ENCODE measurements at regions not wholly inside any gene's neighbourhood (a gene's known extent, or its start where the extent isn't known, plus 50 kb on each side); places are given as distances from the start of the nearest gene placed in this dataset.
"Not testable (repeated sequence)": the region's sequence is repeated elsewhere in the genome, so short reads cannot be mapped to it uniquely, and the experiment has no call there.

GRCh38 chr13:60273971-60274527 lies 110.3 kb upstream of the DIAPH3 start:
- no peak overlapping the region for H3K4me3 Mint-ChIP-seq
- no peak for DNase-seq (ENCODE audit: low read depth, low spot score)
- no peaks in the 10 kb centered on the region for H3K4me1 Mint-ChIP-seq
- H3K27me3 Mint-ChIP-seq (ENCODE audit: low read depth) = peaks cover 4% of the 10 kb centered on the region
- no peak for TF ChIP-seq CTCF (conservative IDR thresholded peaks at IDR 0.05)
- no peak overlapping the region for H3K27ac Mint-ChIP-seq (ENCODE audit: unreplicated experiment)
- H3K36me3 Mint-ChIP-seq (ENCODE audit: low read depth) = no peaks in the 10 kb centered on the region
- H3K9me3 Mint-ChIP-seq = no peaks in the 10 kb centered on the region

GRCh38 chr13:60274655-60275054 lies 110.9 kb upstream of the DIAPH3 start:
- peaks cover 4% of the 10 kb centered on the region for H3K27me3 Mint-ChIP-seq (ENCODE audit: low read depth)
- no peak overlapping the region for H3K27ac Mint-ChIP-seq (ENCODE audit: unreplicated experiment)
- H3K4me3 Mint-ChIP-seq = no peak overlapping the region
- H3K9me3 Mint-ChIP-seq = no peaks in the 10 kb centered on the region
- H3K36me3 Mint-ChIP-seq (ENCODE audit: low read depth) = no peaks in the 10 kb centered on the region
- TF ChIP-seq CTCF (conservative IDR thresholded peaks at IDR 0.05) = no peak
- no peaks in the 10 kb centered on the region for H3K4me1 Mint-ChIP-seq
- no peak for DNase-seq (ENCODE audit: low read depth, low spot score)

GRCh38 chr13:60275208-60275607 lies 111.5 kb upstream of the DIAPH3 start:
- H3K9me3 Mint-ChIP-seq = no peaks in the 10 kb centered on the region
- no peak overlapping the region for H3K27ac Mint-ChIP-seq (ENCODE audit: unreplicated experiment)
- H3K4me3 Mint-ChIP-seq = no peak overlapping the region
- H3K27me3 Mint-ChIP-seq (ENCODE audit: low read depth) = peaks cover 4% of the 10 kb centered on the region
- no peaks in the 10 kb centered on the region for H3K36me3 Mint-ChIP-seq (ENCODE audit: low read depth)
- TF ChIP-seq CTCF (conservative IDR thresholded peaks at IDR 0.05) = no peak
- DNase-seq (ENCODE audit: low read depth, low spot score) = no peak
- no peaks in the 10 kb centered on the region for H3K4me1 Mint-ChIP-seq

- not testable (repeated sequence) for H3K36me3 Mint-ChIP-seq (ENCODE audit: low read depth); H3K27me3 Mint-ChIP-seq (ENCODE audit: low read depth); H3K27ac Mint-ChIP-seq (ENCODE audit: unreplicated experiment); DNase-seq (ENCODE audit: low read depth, low spot score); H3K4me3 Mint-ChIP-seq; H3K4me1 Mint-ChIP-seq; H3K9me3 Mint-ChIP-seq
Measured at GRCh38 chr13:60280524-60280923, 116.5 kb upstream of the TDRD3 start.

GRCh38 chr13:60282186-60282585 lies 114.8 kb upstream of the TDRD3 start:
- no peaks in the 10 kb centered on the region for H3K27me3 Mint-ChIP-seq (ENCODE audit: low read depth)
- H3K9me3 Mint-ChIP-seq = no peaks in the 10 kb centered on the region
- no peak overlapping the region for H3K27ac Mint-ChIP-seq (ENCODE audit: unreplicated experiment)
- no peak overlapping the region for H3K4me3 Mint-ChIP-seq
- H3K4me1 Mint-ChIP-seq = peaks cover 6% of the 10 kb centered on the region
- DNase-seq (ENCODE audit: low read depth, low spot score) = no peak
- TF ChIP-seq CTCF (conservative IDR thresholded peaks at IDR 0.05) = no peak
- peaks cover 2% of the 10 kb centered on the region for H3K36me3 Mint-ChIP-seq (ENCODE audit: low read depth)

GRCh38 chr13:60282708-60283107 lies 114.3 kb upstream of the TDRD3 start:
- TF ChIP-seq CTCF (conservative IDR thresholded peaks at IDR 0.05) = no peak
- H3K4me1 Mint-ChIP-seq = peaks cover 6% of the 10 kb centered on the region
- H3K9me3 Mint-ChIP-seq = no peaks in the 10 kb centered on the region
- no peaks in the 10 kb centered on the region for H3K27me3 Mint-ChIP-seq (ENCODE audit: low read depth)
- no peak overlapping the region for H3K27ac Mint-ChIP-seq (ENCODE audit: unreplicated experiment)
- H3K36me3 Mint-ChIP-seq (ENCODE audit: low read depth) = peaks cover 2% of the 10 kb centered on the region
- DNase-seq (ENCODE audit: low read depth, low spot score) = no peak
- no peak overlapping the region for H3K4me3 Mint-ChIP-seq

All from neural crest cell (in vitro differentiated cells).